Hepatocyte (in vitro differentiated cells): ENCODE measurements at regions not wholly inside any gene's neighbourhood (a gene's known extent, or its start where the extent isn't known, plus 50 kb on each side); places are given as distances from the start of the nearest gene placed in this dataset.

Experiments
- DNase-seq: peaks from one replicate; pipeline ENCODE4 v3.0.0-alpha.2; 2016; ENCODE audit warnings: low spot score
- H2AFZ ChIP-seq: fragments of 200-600 bp; sonication (generic); 2 replicates; pipeline ENCODE4 v1.6.0; 2016; ENCODE audit warnings: antibody characterized with exemption, mild to moderate bottlenecking
- H3K27ac ChIP-seq: fragments of 200-600 bp; sonication (generic); 2 replicates; pipeline ENCODE4 v1.5.1; 2016; ENCODE audit warnings: mild to moderate bottlenecking
- H3K27me3 ChIP-seq: fragments of 200-600 bp; sonication (generic); 2 replicates; pipeline ENCODE4 v1.6.1; 2016
- H3K36me3 ChIP-seq: fragments of 200-600 bp; sonication (generic); replicated peaks from 2 replicates; pipeline ENCODE4 v1.5.1; 2016; ENCODE audit warnings: low read depth; ENCODE audit not compliant: insufficient read depth
- H3K4me1 ChIP-seq: fragments of 200-600 bp; sonication (generic); 2 replicates; pipeline ENCODE4 v1.5.1; 2016; ENCODE audit warnings: mild to moderate bottlenecking, moderate library complexity; ENCODE audit not compliant: insufficient read depth
- H3K4me2 ChIP-seq: fragments of 200-600 bp; sonication (generic); 2 replicates; pipeline ENCODE4 v1.6.0; 2016
- H3K4me3 ChIP-seq: fragments of 200-600 bp; sonication (generic); 2 replicates; pipeline ENCODE4 v1.5.1; 2016; ENCODE audit warnings: mild to moderate bottlenecking
- H3K79me2 ChIP-seq: fragments of 200-600 bp; sonication (generic); 2 replicates; pipeline ENCODE4 v1.6.0; 2017; ENCODE audit warnings: mild to moderate bottlenecking
- H3K9me2 ChIP-seq: fragments of 200-600 bp; sonication (generic); replicated peaks from 2 replicates; pipeline ENCODE4 v1.6.0; 2017; ENCODE audit warnings: mild to moderate bottlenecking; ENCODE audit not compliant: insufficient read depth
- H3K9me3 ChIP-seq: fragments of 200-600 bp; sonication (generic); 2 replicates; pipeline ENCODE4 v1.5.1; 2016; ENCODE audit warnings: low read depth, mild to moderate bottlenecking
- H4K20me1 ChIP-seq: fragments of 200-600 bp; sonication (generic); 2 replicates; pipeline ENCODE4 v1.6.0; 2016; ENCODE audit warnings: mild to moderate bottlenecking; ENCODE audit not compliant: insufficient read depth, poor library complexity, severe bottlenecking
- CTCF ChIP-seq: fragments of 200-600 bp; sonication (generic); IDR thresholded peaks from 2 replicates; pipeline ENCODE4 v1.5.1; 2016; ENCODE audit warnings: antibody characterized with exemption, mild to moderate bottlenecking; ENCODE audit not compliant: poor library complexity
- EZH2 ChIP-seq: fragments of 200-600 bp; sonication (generic); IDR thresholded peaks from 2 replicates; pipeline ENCODE4 v1.6.1; 2016; ENCODE audit warnings: antibody characterized with exemption, mild to moderate bottlenecking, borderline replicate concordance
- EZH2phosphoT487 ChIP-seq: fragments of 200-600 bp; sonication (generic); IDR thresholded peaks from one replicate; pipeline ENCODE4 v1.6.1; 2018; ENCODE audit warnings: antibody characterized with exemption, mild to moderate bottlenecking, low read depth, moderate library complexity; ENCODE audit not compliant: unreplicated experiment, severe bottlenecking
- WGBS: methylation state at CpG from one replicate; pipeline ENCODE4 v1.1.6; 2016; ENCODE audit warnings: low lambda C conversion rate; ENCODE audit errors: missing lambda C conversion rate; 5-methylcytosine and 5-hydroxymethylcytosine counted together

GRCh38 chr17:13078591-13079385 is 61.0 kb upstream of the ELAC2 start:
- Histone ChIP-seq H3K36me3 (no peaks in the 10 kb centered on the region), H2AFZ (no peak overlapping the region), H3K4me3 (no peak overlapping the region), H3K27ac (no peak overlapping the region), H3K9me3 (no peaks in the 10 kb centered on the region), H4K20me1 (no peaks in the 10 kb centered on the region), H3K79me2 (no peaks in the 10 kb centered on the region), H3K4me1 (no peaks in the 10 kb centered on the region), H3K4me2 (no peak overlapping the region), H3K9me2 (no peaks in the 10 kb centered on the region), H3K27me3 (no peaks in the 10 kb centered on the region)
- WGBS, result 62% methylated on average over 12 of the region's 12 CpGs
- TF ChIP-seq EZH2phosphoT487, result no peak
- no peak for DNase-seq

- no peak for TF ChIP-seq EZH2
- Histone ChIP-seq H3K27me3 (no peaks in the 10 kb centered on the region), H3K27ac (no peak overlapping the region), H3K79me2 (no peaks in the 10 kb centered on the region), H3K36me3 (no peaks in the 10 kb centered on the region), H3K9me2 (no peaks in the 10 kb centered on the region), H3K4me2 (no peak overlapping the region), H3K4me3 (no peak overlapping the region), H3K4me1 (no peaks in the 10 kb centered on the region), H4K20me1 (no peaks in the 10 kb centered on the region), H3K9me3 (no peaks in the 10 kb centered on the region), H2AFZ (no peak overlapping the region)
- DNase-seq, result no peak
- WGBS, result 52% methylated on average over 4 of the region's 4 CpGs
These were observed 59.1 kb upstream of the ELAC2 start for GRCh38 chr17:13076905-13077304.

- 73% methylated on average over 2 of the region's 2 CpGs for WGBS
- no peaks in the 10 kb centered on the region for H4K20me1 ChIP-seq
- H3K4me2 ChIP-seq, result no peak overlapping the region
These were observed 56.2 kb upstream of the ELAC2 start for GRCh38 chr17:13074026-13074425.

GRCh38 chr17:13073018-13073417 is 55.2 kb upstream of the ELAC2 start:
- no peaks in the 10 kb centered on the region for H3K27me3 ChIP-seq
- H3K9me2 ChIP-seq, result no peaks in the 10 kb centered on the region
- H3K36me3 ChIP-seq, result no peaks in the 10 kb centered on the region
- H4K20me1 ChIP-seq, result no peaks in the 10 kb centered on the region
- 90% methylated on average over 4 of the region's 4 CpGs for WGBS
- no peak overlapping the region for H2AFZ ChIP-seq
- H3K4me2 ChIP-seq, result no peak overlapping the region
- no peak for TF ChIP-seq EZH2
- no peak for TF ChIP-seq CTCF
- no peak for TF ChIP-seq EZH2phosphoT487
- DNase-seq, result no peak
- no peaks in the 10 kb centered on the region for H3K79me2 ChIP-seq
- no peaks in the 10 kb centered on the region for H3K9me3 ChIP-seq
- H3K27ac ChIP-seq, result no peak overlapping the region
- no peaks in the 10 kb centered on the region for H3K4me1 ChIP-seq
- no peak overlapping the region for H3K4me3 ChIP-seq

More at GRCh38 chr17:13074026-13074425, 56.2 kb upstream of the ELAC2 start:
- Histone ChIP-seq H3K9me3 (no peaks in the 10 kb centered on the region), H3K9me2 (no peaks in the 10 kb centered on the region), H3K36me3 (no peaks in the 10 kb centered on the region), H3K4me1 (no peaks in the 10 kb centered on the region), H3K79me2 (no peaks in the 10 kb centered on the region), H3K27ac (no peak overlapping the region), H2AFZ (no peak overlapping the region), H3K27me3 (no peaks in the 10 kb centered on the region), H3K4me3 (no peak overlapping the region)
- no peak for DNase-seq
- TF ChIP-seq CTCF, result no peak
- TF ChIP-seq EZH2, result no peak
- TF ChIP-seq EZH2phosphoT487, result no peak
